ENCODE measurements at regions not wholly inside any gene's neighbourhood (a gene's known extent, or its start where the extent isn't known, plus 50 kb on each side); places are given as distances from the start of the nearest gene placed in this dataset.

DNA sequence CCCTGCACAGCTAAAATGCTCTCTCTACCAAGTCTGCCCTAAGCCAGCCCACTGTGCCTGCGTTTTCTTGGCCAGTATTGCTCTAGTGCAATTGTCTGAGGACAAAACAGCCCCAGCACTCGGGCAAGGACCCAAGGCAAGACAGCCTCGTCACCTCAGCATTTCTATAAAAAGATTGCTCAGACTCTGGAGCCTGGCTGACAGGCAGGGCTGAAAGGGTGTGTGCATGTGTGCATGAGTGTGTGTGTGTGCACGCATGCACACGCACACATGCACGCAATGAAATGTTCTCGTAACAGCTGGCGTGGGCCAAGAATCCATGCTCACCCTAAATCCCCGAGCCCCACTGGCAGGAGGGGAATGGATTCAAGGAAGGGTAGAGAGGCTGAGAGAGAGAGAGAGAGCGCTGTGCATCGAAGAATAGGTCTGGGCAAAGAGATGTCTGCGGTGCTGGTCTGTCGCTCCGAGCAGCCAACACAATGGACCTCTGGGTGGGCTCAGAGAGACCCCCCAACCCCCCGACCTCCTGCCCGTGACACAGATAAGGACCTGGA is 579.2 kb downstream of the BCOR start:
- no peak for DNase-seq

- DNase-seq, result no peak
These were observed 578.7 kb downstream of the BCOR start for GRCh38 chrX:39519030-39519488.

GRCh38 chrX:39519566-39520301 is 578.0 kb downstream of the BCOR start:
- no peak for DNase-seq

GRCh38 chrX:39525758-39526157 is 572.0 kb downstream of the BCOR start:
- DNase-seq, result no peak

DNA sequence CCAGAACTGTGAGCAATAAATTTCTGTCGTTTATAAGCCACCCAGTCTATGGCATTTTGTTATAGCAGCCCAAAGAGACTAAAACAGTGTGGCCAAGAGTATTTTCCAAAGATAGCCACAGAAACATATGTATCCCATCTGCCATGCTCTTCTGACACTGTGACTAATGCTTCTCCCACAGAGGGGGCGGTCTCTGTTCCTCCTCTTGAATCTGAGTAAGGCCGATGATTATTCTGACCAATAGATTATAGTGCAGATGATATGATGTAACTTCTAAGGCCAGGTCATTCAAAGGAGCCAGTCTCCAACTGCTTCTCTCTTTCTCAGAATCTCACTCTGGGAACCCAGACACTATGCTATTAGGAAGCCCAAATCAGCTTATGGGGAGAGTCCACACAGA is 570.7 kb downstream of the BCOR start:
- no peak for DNase-seq

- no peak for DNase-seq
These were observed 569.4 kb downstream of the BCOR start for GRCh38 chrX:39528161-39528916.

- DNase-seq, result no peak
These were observed 565.0 kb downstream of the BCOR start for GRCh38 chrX:39532761-39533160.

DNA sequence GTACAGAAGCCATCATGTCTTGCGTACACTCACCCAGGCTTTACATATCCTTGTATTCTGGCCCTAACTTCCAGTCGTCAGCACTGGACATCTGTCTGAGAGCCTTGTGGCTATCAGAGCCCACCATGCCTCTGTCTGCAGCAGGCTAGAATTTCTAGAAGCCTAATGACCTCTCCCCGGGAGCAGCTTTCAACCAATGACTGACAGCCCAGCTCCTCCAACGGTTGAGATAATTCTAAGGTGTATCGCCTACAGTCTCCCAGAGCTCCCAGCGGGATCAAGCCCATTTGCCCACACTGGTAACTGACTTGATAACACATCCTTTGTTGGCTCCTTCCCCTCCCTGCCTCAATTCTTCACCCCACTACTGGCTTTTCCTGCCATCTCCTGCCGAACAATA is 562.8 kb downstream of the BCOR start:
- no peak for DNase-seq

GRCh38 chrX:39536211-39536610 is 561.5 kb downstream of the BCOR start:
- no peak for DNase-seq

DNA sequence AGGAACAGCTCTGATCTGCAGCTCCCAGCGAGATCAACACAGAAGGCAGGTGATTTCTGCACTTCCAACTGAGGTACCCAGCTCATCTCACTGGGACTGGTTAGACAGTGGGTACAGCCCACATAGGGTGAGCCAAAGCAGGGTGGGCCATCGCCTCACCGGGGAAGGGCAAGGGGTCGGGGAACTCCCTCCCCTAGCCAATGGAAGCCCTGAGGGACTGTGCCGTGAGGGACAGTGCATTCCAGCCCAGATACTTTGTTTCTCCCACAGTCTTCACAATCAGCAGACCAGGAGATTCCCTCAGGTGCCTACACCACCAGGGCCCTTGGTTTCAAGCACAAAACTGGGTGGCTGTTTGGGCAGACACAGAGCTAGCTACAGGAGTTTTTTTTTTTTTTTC is 555.9 kb downstream of the BCOR start:
- no peak for DNase-seq

DNA sequence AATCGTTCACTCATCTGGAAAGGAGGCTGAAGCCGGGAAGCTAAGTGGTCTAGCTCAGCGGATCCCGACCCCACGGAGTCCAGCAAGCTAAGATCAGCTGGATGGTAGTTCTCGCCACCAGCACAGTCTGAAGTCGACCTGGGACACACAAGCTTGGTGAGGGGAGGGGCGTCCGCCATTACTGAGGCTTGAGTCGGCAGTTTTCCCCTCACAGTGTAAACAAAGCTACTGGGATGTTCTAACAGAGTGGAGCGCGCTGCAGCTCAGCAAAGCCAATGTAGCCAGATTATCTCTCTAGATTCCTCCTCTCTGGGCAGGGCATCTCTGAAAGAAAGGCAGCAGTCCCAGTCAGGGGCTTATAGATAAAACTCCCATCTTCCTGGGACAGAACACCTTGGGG is 555.4 kb downstream of the BCOR start:
- no peak for DNase-seq

GRCh38 chrX:39550795-39551361 is 546.9 kb downstream of the BCOR start:
- DNase-seq, result no peak

DNA sequence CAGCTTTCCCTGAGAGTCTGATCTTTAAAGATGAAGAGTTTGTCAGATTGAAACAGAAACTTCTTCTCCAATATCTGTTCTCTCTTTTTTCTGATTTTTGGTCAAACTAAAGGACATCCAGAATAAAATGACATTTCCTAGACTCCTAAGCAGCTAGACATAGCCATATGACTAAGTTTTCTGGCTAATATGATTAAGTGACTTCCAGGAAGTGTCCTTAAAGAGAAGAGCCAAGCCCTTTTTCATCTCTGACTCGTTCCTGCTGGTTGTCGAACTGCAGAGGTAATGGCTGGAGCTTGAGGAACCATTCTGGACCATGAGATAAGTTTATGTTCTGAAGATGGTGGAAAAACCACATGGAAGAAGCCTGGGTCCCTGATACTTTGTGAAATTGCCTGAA is 546.0 kb downstream of the BCOR start:
- DNase-seq, result no peak

DNA sequence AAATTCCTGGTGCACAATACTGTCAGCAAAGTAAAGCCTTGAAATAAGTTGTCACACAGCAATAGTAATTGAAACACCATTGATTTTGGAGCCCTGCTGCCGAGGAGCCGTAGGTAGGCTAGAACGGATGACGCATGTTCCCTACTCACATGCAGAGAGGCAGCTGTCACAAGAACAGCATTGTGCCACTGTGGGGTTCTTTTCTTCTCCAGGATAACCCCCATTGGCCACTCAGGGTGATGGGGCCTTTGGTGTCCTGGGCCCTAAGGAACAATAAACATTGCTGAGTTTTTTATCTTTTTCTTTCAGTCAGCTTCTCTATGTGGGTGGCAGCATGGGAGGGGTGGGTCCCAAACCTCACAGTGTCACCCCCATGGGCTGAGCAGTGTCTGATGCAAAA is 542.3 kb downstream of the BCOR start:
- DNase-seq, result no peak

DNA sequence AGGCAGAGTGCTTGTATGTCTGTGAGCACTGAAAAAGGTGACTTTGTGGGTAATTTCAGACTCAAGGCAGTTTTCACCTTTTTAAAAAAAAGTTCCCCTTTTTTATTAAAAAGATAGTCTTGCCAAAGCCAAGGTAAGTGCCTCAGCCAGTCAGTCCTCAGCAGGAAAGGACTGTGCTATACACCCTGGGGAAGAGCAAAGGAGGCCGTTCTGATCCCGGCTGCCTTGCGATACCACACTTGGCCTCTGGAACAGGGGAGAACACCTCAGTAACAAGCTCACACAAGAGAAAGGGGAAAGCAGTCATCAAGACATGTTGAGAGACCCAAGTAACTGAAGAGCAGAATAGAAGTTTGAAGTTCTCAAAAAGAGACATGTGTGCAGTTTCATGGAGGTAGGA is 541.7 kb downstream of the BCOR start:
- DNase-seq, result no peak

DNA sequence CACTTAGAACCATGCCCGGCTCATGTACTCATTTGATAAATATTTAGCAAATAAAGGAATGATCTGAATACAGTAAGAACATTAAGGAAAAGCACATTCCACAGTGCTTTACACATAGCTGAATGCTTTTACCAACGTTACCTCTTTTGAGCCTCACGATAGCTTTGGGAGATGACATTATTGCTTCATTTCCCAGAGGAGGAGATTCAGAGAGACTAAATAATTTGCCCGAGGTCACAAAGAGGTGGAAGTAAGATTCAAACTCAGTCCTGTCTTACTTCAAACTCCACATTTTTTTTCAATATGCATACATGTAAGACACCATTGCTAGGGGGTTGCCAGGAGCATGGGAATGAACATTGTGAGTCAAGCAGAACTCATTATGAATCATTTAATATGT is 538.5 kb downstream of the BCOR start:
- no peak for DNase-seq

GRCh38 chrX:39560271-39560670 is 537.5 kb downstream of the BCOR start:
- no peak for DNase-seq

GRCh38 chrX:39563178-39563577 is 534.6 kb downstream of the BCOR start:
- DNase-seq, result no peak

- DNase-seq, result no peak
These were observed 533.0 kb downstream of the BCOR start for GRCh38 chrX:39564751-39565150.

- DNase-seq, result no peak
These were observed 523.6 kb downstream of the BCOR start for GRCh38 chrX:39574178-39574577.

GRCh38 chrX:39576041-39576872 is 521.5 kb downstream of the BCOR start:
- no peak for DNase-seq

GRCh38 chrX:39577206-39577984 is 520.4 kb downstream of the BCOR start:
- no peak for DNase-seq

All from activated CD4-positive, alpha-beta T cell treated with anti-CD3 and anti-CD28 coated beads, Interleukin-2, amount 50 U/mL, for 4 hours (primary cell).